ENCODE measurements at regions not wholly inside any gene's neighbourhood (a gene's known extent, or its start where the extent isn't known, plus 50 kb on each side); places are given as distances from the start of the nearest gene placed in this dataset.

DNA sequence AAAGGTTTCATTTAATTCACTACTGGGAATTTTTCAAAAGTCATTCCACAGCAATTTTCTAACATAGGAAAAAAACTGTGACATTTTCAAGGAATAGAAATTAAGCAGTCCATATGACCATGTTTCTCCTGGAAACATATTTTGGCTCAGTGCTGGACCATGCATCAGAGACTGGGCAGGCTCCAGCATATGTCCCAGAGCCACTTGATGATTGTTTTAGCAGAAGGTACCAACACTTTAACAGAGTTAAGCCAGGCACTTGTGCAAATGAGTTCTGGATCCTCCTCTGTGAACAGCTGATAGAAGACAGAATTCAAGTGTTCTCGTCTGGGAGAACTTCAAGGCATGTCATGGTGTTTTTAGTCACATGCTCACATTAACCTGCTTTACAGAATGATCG is 516.3 kb downstream of the COL12A1 start:
- Histone ChIP-seq H4K20me1 (ENCODE audit: insufficient read depth, low read length) (no peaks in the 10 kb centered on the region), H3K27me3 (ENCODE audit: insufficient read depth, low read length) (no peaks in the 10 kb centered on the region), H3K79me2 (ENCODE audit: insufficient read depth, low read length) (no peaks in the 10 kb centered on the region), H3K36me3 (ENCODE audit: insufficient read depth, low read length) (no peaks in the 10 kb centered on the region), H2AFZ (ENCODE audit: low read length) (no peak overlapping the region), H3K27ac (ENCODE audit: low read depth, low read length, poor library complexity, severe bottlenecking) (no peak overlapping the region), H3F3A (ENCODE audit: insufficient read depth, low read length) (no peaks in the 10 kb centered on the region), H3K4me1 (ENCODE audit: insufficient read depth, low read length, severe bottlenecking) (no peaks in the 10 kb centered on the region), H3K9me2 (ENCODE audit: low read depth, low read length) (no peaks in the 10 kb centered on the region), H3K9me3 (ENCODE audit: low read length) (no peaks in the 10 kb centered on the region), H3K9ac (ENCODE audit: low read length) (no peak overlapping the region), H3K4me3 (ENCODE audit: low read depth, low read length, poor library complexity, severe bottlenecking) (no peak overlapping the region), H3K4me2 (ENCODE audit: low read length) (no peak overlapping the region)
- TF ChIP-seq, protein P1, sequence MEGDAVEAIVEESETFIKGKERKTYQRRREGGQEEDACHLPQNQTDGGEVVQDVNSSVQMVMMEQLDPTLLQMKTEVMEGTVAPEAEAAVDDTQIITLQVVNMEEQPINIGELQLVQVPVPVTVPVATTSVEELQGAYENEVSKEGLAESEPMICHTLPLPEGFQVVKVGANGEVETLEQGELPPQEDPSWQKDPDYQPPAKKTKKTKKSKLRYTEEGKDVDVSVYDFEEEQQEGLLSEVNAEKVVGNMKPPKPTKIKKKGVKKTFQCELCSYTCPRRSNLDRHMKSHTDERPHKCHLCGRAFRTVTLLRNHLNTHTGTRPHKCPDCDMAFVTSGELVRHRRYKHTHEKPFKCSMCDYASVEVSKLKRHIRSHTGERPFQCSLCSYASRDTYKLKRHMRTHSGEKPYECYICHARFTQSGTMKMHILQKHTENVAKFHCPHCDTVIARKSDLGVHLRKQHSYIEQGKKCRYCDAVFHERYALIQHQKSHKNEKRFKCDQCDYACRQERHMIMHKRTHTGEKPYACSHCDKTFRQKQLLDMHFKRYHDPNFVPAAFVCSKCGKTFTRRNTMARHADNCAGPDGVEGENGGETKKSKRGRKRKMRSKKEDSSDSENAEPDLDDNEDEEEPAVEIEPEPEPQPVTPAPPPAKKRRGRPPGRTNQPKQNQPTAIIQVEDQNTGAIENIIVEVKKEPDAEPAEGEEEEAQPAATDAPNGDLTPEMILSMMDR (IDR thresholded peaks at IDR 0.05; ENCODE audit: low read length), result no peak
- TF ChIP-seq EZH2 (IDR thresholded peaks at IDR 0.05; ENCODE audit: borderline replicate concordance, low read length), result no peak

DNA sequence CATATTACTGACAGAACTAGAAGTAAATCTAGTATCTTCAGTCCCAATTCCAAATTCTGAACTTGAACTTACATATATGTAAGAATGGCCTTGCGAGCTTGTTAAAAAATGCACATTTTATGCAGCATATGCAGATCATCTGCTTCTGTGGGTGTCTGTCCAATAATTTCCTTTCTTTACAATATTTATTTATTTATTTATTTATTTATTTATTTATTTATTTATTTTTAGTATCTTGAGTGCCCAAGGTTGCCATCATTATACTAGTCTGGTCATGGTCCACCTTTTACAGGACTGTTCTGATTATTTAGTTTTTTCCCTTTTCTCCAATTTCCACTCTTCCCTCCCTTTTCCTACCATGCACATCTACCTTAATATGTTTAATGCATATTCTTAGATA is 528.4 kb downstream of the COL12A1 start:
- Histone ChIP-seq H3K36me3 (ENCODE audit: insufficient read depth, low read length) (no peaks in the 10 kb centered on the region), H3K27me3 (ENCODE audit: insufficient read depth, low read length) (no peaks in the 10 kb centered on the region), H3K27ac (ENCODE audit: low read depth, low read length, poor library complexity, severe bottlenecking) (no peak overlapping the region), H3K79me2 (ENCODE audit: insufficient read depth, low read length) (no peaks in the 10 kb centered on the region), H3K9me3 (ENCODE audit: low read length) (no peaks in the 10 kb centered on the region), H3K9ac (ENCODE audit: low read length) (no peak overlapping the region), H3K4me2 (ENCODE audit: low read length) (no peak overlapping the region), H3K4me3 (ENCODE audit: low read depth, low read length, poor library complexity, severe bottlenecking) (no peak overlapping the region), H3K9me2 (ENCODE audit: low read depth, low read length) (no peaks in the 10 kb centered on the region), H2AFZ (ENCODE audit: low read length) (no peak overlapping the region), H3F3A (ENCODE audit: insufficient read depth, low read length) (no peaks in the 10 kb centered on the region), H4K20me1 (ENCODE audit: insufficient read depth, low read length) (no peaks in the 10 kb centered on the region), H3K4me1 (ENCODE audit: insufficient read depth, low read length, severe bottlenecking) (no peaks in the 10 kb centered on the region)
- TF ChIP-seq, protein P1 (IDR thresholded peaks at IDR 0.05; ENCODE audit: low read length), result no peak
- TF ChIP-seq EZH2 (IDR thresholded peaks at IDR 0.05; ENCODE audit: borderline replicate concordance, low read length), result no peak

DNA sequence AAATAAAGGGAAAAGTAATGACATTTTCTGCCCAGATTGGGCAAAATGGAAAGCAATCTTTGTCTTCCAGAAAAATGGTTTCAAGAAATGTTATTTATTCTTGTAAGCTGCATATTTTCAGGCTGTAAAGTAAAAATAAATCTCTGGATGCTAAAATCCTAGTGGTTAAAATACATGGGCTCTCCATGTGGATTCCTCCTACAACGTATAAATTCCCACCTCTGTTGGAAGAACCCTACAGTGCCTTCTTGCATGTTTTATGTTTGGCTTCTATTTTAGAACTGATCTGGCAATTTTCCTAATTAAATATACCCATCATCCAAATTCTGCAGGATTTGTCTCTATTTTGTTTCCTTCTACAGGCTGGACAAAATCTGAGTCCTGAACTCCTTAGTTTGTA is 528.9 kb downstream of the COL12A1 start:
- Histone ChIP-seq H3K79me2 (ENCODE audit: insufficient read depth, low read length) (no peaks in the 10 kb centered on the region), H3K4me1 (ENCODE audit: insufficient read depth, low read length, severe bottlenecking) (no peaks in the 10 kb centered on the region), H3K27me3 (ENCODE audit: insufficient read depth, low read length) (no peaks in the 10 kb centered on the region), H2AFZ (ENCODE audit: low read length) (no peak overlapping the region), H4K20me1 (ENCODE audit: insufficient read depth, low read length) (no peaks in the 10 kb centered on the region), H3K9me2 (ENCODE audit: low read depth, low read length) (no peaks in the 10 kb centered on the region), H3F3A (ENCODE audit: insufficient read depth, low read length) (no peaks in the 10 kb centered on the region), H3K27ac (ENCODE audit: low read depth, low read length, poor library complexity, severe bottlenecking) (no peak overlapping the region), H3K9me3 (ENCODE audit: low read length) (no peaks in the 10 kb centered on the region), H3K36me3 (ENCODE audit: insufficient read depth, low read length) (no peaks in the 10 kb centered on the region), H3K9ac (ENCODE audit: low read length) (no peak overlapping the region), H3K4me3 (ENCODE audit: low read depth, low read length, poor library complexity, severe bottlenecking) (no peak overlapping the region), H3K4me2 (ENCODE audit: low read length) (no peak overlapping the region)
- TF ChIP-seq EZH2 (IDR thresholded peaks at IDR 0.05; ENCODE audit: borderline replicate concordance, low read length), result no peak
- TF ChIP-seq, protein P1 (IDR thresholded peaks at IDR 0.05; ENCODE audit: low read length), result no peak
